ENCODE measurements at regions not wholly inside any gene's neighbourhood (a gene's known extent, or its start where the extent isn't known, plus 50 kb on each side); places are given as distances from the start of the nearest gene placed in this dataset.

DNA sequence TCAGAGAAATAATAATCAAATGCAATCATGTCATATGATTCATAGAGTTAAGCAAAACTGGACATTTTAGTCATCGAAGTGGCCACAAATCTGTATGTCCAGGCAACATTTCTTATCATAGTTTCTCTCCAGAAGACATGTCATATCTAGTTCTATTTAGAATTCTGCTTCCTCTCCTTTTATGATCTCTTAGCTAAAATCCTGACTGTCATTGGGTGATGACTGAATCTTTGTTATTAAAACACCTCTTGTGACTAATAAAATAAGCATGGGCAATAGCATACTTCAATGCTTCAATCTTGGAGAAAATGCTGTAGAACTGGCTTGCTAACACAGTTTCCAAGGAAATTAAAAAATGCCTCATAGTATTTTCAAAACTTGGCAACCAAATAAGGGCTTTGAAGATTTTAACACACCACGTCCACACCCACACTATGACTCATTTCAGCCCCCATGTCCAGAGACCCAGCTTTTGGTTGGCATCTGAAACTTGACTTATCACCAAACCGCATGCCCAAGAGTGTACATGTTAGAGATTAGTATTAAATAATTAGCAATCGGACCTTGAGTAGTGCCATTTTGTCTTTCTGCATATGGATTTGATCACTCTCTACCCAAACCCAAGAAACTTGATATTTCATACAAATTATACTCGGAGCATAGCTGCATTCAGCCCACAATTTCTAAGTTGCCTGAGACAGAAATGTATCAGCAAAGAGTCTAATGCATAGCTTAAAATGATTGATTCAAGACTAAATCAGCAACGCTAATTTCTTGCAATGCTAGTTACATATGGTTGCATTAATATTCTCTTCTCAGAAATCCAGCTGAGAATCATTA is 106.5 kb upstream of the ETAA1 start:
- Mint-ChIP-seq H3K27ac (no peak overlapping the region), H3K9me3 (no peaks in the 10 kb centered on the region), H3K36me3 (ENCODE audit: low read depth) (no peaks in the 10 kb centered on the region), H3K4me1 (no peaks in the 10 kb centered on the region), H3K4me3 (no peak overlapping the region), H3K27me3 (ENCODE audit: insufficient read depth) (no peaks in the 10 kb centered on the region)
- WGBS, 2 experiments (ENCODE audit: insufficient coverage in 1 of 2, insufficient read length in 1 of 2) = 90 to 96% methylated on average over 4 to 6 of the region's 6 CpGs
- no peaks in the 10 kb centered on the region for H3K36me3 ChIP-seq (ENCODE audit: control insufficient read depth, insufficient read depth, low read length)
- no peak overlapping the region for H3K9ac ChIP-seq (ENCODE audit: extremely low read depth, low read length, poor library complexity, severe bottlenecking)
- H3K27me3 ChIP-seq (ENCODE audit: control insufficient read depth, insufficient read depth, low read length, poor library complexity, severe bottlenecking) = no peaks in the 10 kb centered on the region
- TF ChIP-seq, protein P1, sequence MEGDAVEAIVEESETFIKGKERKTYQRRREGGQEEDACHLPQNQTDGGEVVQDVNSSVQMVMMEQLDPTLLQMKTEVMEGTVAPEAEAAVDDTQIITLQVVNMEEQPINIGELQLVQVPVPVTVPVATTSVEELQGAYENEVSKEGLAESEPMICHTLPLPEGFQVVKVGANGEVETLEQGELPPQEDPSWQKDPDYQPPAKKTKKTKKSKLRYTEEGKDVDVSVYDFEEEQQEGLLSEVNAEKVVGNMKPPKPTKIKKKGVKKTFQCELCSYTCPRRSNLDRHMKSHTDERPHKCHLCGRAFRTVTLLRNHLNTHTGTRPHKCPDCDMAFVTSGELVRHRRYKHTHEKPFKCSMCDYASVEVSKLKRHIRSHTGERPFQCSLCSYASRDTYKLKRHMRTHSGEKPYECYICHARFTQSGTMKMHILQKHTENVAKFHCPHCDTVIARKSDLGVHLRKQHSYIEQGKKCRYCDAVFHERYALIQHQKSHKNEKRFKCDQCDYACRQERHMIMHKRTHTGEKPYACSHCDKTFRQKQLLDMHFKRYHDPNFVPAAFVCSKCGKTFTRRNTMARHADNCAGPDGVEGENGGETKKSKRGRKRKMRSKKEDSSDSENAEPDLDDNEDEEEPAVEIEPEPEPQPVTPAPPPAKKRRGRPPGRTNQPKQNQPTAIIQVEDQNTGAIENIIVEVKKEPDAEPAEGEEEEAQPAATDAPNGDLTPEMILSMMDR (conservative IDR thresholded peaks at IDR 0.05) = no peak
- no peak for DNase-seq
- peaks cover 3% of the 10 kb centered on the region for H3K4me1 ChIP-seq (ENCODE audit: control insufficient read depth, insufficient read depth, low read length)
- H3K9me3 ChIP-seq (ENCODE audit: control insufficient read depth, low read length) = no peaks in the 10 kb centered on the region
- H3K27ac ChIP-seq (ENCODE audit: low read depth, low read length) = no peak overlapping the region
- no peak overlapping the region for H3K4me3 ChIP-seq (ENCODE audit: low read length)

DNA sequence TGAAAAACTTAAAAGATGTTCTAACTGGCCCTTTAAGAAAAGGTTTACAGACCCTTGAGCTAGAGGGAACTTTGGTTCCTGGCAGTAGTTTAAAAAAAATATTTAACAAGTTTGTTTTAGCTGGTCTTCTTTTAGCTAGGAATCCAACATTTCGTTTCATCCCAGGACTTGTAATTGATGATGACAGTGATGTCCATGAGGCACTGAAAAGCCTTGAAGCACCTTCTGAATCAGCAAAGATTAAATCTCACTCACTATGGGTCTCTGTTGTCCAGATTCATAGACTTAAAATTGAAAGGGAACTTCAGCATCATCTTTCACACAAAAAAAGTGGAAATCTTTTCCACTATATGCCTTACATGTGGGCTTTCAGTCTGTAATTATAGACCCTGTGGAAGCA is 102.9 kb upstream of the ETAA1 start:
- Mint-ChIP-seq H3K27me3 (ENCODE audit: insufficient read depth) (no peaks in the 10 kb centered on the region), H3K4me3 (no peak overlapping the region), H3K36me3 (ENCODE audit: low read depth) (no peaks in the 10 kb centered on the region), H3K27ac (no peak overlapping the region), H3K4me1 (no peaks in the 10 kb centered on the region), H3K9me3 (no peaks in the 10 kb centered on the region)
- no peaks in the 10 kb centered on the region for H3K27me3 ChIP-seq (ENCODE audit: control insufficient read depth, insufficient read depth, low read length, poor library complexity, severe bottlenecking)
- H3K9ac ChIP-seq (ENCODE audit: extremely low read depth, low read length, poor library complexity, severe bottlenecking) = no peak overlapping the region
- no peak overlapping the region for H3K27ac ChIP-seq (ENCODE audit: low read depth, low read length)
- TF ChIP-seq, protein P1 (conservative IDR thresholded peaks at IDR 0.05) = no peak
- 83 to 89% methylated on average over 1 of the region's 1 CpG for WGBS, 2 experiments (ENCODE audit: insufficient coverage in 1 of 2, insufficient read length in 1 of 2)
- H3K9me3 ChIP-seq (ENCODE audit: control insufficient read depth, low read length) = no peaks in the 10 kb centered on the region
- H3K4me3 ChIP-seq (ENCODE audit: low read length) = no peak overlapping the region
- no peak for DNase-seq
- H3K36me3 ChIP-seq (ENCODE audit: control insufficient read depth, insufficient read depth, low read length) = no peaks in the 10 kb centered on the region
- no peaks in the 10 kb centered on the region for H3K4me1 ChIP-seq (ENCODE audit: control insufficient read depth, insufficient read depth, low read length)

DNA sequence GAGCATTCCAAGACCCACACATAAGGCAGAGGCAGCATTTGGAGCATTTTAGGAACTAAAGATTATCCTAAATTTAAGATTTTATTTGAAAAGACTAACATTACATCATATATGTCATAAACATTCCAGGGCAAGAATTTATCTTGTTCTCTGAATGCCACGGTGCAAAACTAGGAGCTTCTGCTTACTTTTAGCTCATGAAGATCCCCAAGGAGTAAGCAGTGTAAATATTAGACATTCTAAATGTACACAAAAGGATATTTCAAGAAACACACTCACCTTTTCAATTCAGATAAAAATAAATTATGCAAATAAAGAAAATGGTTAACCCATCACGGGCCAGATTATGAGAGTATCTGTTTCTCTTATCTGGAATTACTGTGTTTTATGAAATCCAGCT is 101.7 kb upstream of the ETAA1 start:
- H3K9me3 Mint-ChIP-seq = no peaks in the 10 kb centered on the region
- Histone ChIP-seq H3K9ac (ENCODE audit: extremely low read depth, low read length, poor library complexity, severe bottlenecking) (no peak overlapping the region), H3K27me3 (ENCODE audit: control insufficient read depth, insufficient read depth, low read length, poor library complexity, severe bottlenecking) (no peaks in the 10 kb centered on the region), H3K27ac (ENCODE audit: low read depth, low read length) (no peak overlapping the region), H3K4me3 (ENCODE audit: low read length) (no peak overlapping the region), H3K4me1 (ENCODE audit: control insufficient read depth, insufficient read depth, low read length) (no peaks in the 10 kb centered on the region), H3K36me3 (ENCODE audit: control insufficient read depth, insufficient read depth, low read length) (no peaks in the 10 kb centered on the region), H3K9me3 (ENCODE audit: control insufficient read depth, low read length) (no peaks in the 10 kb centered on the region)
- H3K4me1 Mint-ChIP-seq = no peaks in the 10 kb centered on the region
- TF ChIP-seq, protein P1 (conservative IDR thresholded peaks at IDR 0.05) = no peak
- 96 to 100% methylated on average over 2 of the region's 2 CpGs for WGBS, 2 experiments (ENCODE audit: insufficient coverage in 1 of 2, insufficient read length in 1 of 2)
- H3K36me3 Mint-ChIP-seq (ENCODE audit: low read depth) = peaks cover 3% of the 10 kb centered on the region
- no peak overlapping the region for H3K27ac Mint-ChIP-seq
- H3K4me3 Mint-ChIP-seq = no peak overlapping the region
- DNase-seq = no peak
- H3K27me3 Mint-ChIP-seq (ENCODE audit: insufficient read depth) = no peaks in the 10 kb centered on the region
